CD4-positive, alpha-beta memory T cell (primary cell): ENCODE measurements at regions not wholly inside any gene's neighbourhood (a gene's known extent, or its start where the extent isn't known, plus 50 kb on each side); places are given as distances from the start of the nearest gene placed in this dataset.
"Not testable (repeated sequence)": the region's sequence is repeated elsewhere in the genome, so short reads cannot be mapped to it uniquely, and the experiment has no call there.

Experiments used
- CTCF ChIA-PET: fragments of 350-600 bp; sonication (Branson Sonifier 250); formaldehyde crosslinking; loops from one replicate; lab custom pipeline; 2021; ENCODE audit warnings: inconsistent platforms; ENCODE audit not compliant: partially characterized antibody; lab: Charles Lee
- POLR2A ChIA-PET: fragments of 350-600 bp; sonication (Branson Sonifier 250); formaldehyde crosslinking; loops from one replicate; lab custom pipeline; 2021; ENCODE audit not compliant: partially characterized antibody; lab: Charles Lee
- DNase-seq, 5 donors: peaks; one replicate each; pipeline versions ENCODE4 v3.0.0 to v3.0.0-alpha.2; 2020 to 2022; ENCODE audit warnings: mixed read lengths in 1 of 5
- H3K27ac ChIP-seq: one replicate; pipeline ENCODE4 v1.7.0; 2013; ENCODE audit warnings: low read depth, low read length
- H3K27me3 ChIP-seq: 2 replicates; pipeline ENCODE4 v1.7.0; 2013; ENCODE audit warnings: mild to moderate bottlenecking, low read length, moderate library complexity; ENCODE audit not compliant: insufficient read depth
- H3K36me3 ChIP-seq: 2 replicates; pipeline ENCODE4 v1.7.0; 2013; ENCODE audit warnings: mild to moderate bottlenecking, low read length, moderate library complexity; ENCODE audit not compliant: insufficient read depth
- H3K4me1 ChIP-seq: 2 replicates; pipeline ENCODE4 v1.7.0; 2013; ENCODE audit warnings: mild to moderate bottlenecking, low read length, moderate library complexity; ENCODE audit not compliant: insufficient read depth
- H3K4me3 ChIP-seq, 2 donors: one replicate each; pipeline ENCODE4 v1.7.0; 2013; ENCODE audit warnings: low read length in 2 of 2, mild to moderate bottlenecking in 1 of 2
- H3K9me3 ChIP-seq, 2 donors: one replicate each; pipeline ENCODE4 v1.7.0; 2013; ENCODE audit warnings: low read length in 2 of 2, control low read depth in 1 of 2; ENCODE audit not compliant: control insufficient read depth in 1 of 2
- H3K27ac Mint-ChIP-seq, 7 donors: one replicate each; pipeline ENCODE4 v1.8.0; 2020 to 2021; ENCODE audit warnings: mixed read lengths in 7 of 7, mild to moderate bottlenecking in 6 of 7, inconsistent platforms in 3 of 7, moderate library complexity in 3 of 7
- H3K27me3 Mint-ChIP-seq, 2 donors: one replicate each; pipeline ENCODE4 v1.8.0; 2020 to 2021; ENCODE audit warnings: mixed read lengths in 2 of 2
- H3K36me3 Mint-ChIP-seq, 2 donors: one replicate each; pipeline ENCODE4 v1.8.0; 2020 to 2021; ENCODE audit warnings: mixed read lengths in 2 of 2, inconsistent platforms in 1 of 2, mild to moderate bottlenecking in 1 of 2
- H3K4me1 Mint-ChIP-seq, 4 donors: one replicate each; pipeline ENCODE4 v1.8.0; 2020 to 2021; ENCODE audit warnings: mixed read lengths in 4 of 4, mild to moderate bottlenecking in 1 of 4
- H3K4me3 Mint-ChIP-seq, 8 donors: one replicate each; pipeline ENCODE4 v1.8.0; 2020 to 2021; ENCODE audit warnings: mixed read lengths in 8 of 8, mild to moderate bottlenecking in 7 of 8, moderate library complexity in 6 of 8, inconsistent platforms in 3 of 8
- H3K9me3 Mint-ChIP-seq, 8 donors: one replicate each; pipeline ENCODE4 v1.8.0; 2020 to 2021; ENCODE audit warnings: mixed read lengths in 8 of 8, mild to moderate bottlenecking in 5 of 8, inconsistent platforms in 3 of 8, moderate library complexity in 1 of 8
- intact Hi-C: fragments of 100-400 bp; cut with micrococcal nuclease; formaldehyde crosslinking; loops from one replicate; pipeline ENCODE4 v1.15.1; 2023

- H3K36me3 ChIP-seq = no peaks in the 10 kb centered on the region
- Mint-ChIP-seq H3K27ac (no peak overlapping the region), H3K4me1 (no peaks in the 10 kb centered on the region), H3K36me3 (no peaks in the 10 kb centered on the region), H3K9me3 (peaks cover 0 to 7% (median 0%) of the 10 kb centered on the region in 8 donors), H3K27me3 (no peaks in the 10 kb centered on the region), H3K4me3 (no peak overlapping the region)
- H3K27ac ChIP-seq = no peak overlapping the region
- H3K27me3 ChIP-seq = no peaks in the 10 kb centered on the region
- intact Hi-C loops = no loop called here
- ChIA-PET POLR2A (no interaction called here), CTCF (no interaction called here)
- H3K4me1 ChIP-seq = no peaks in the 10 kb centered on the region
- no peak for DNase-seq
- no peak overlapping the region for H3K4me3 ChIP-seq
- no peaks in the 10 kb centered on the region for H3K9me3 ChIP-seq
Measured at GRCh38 chr6:153301602-153302001, 170.5 kb upstream of the RGS17 start.

- CTCF ChIA-PET, H3K9me3 ChIP-seq, H3K4me1 ChIP-seq, DNase-seq, H3K9me3 Mint-ChIP-seq, H3K27ac ChIP-seq, H3K27me3 ChIP-seq, H3K36me3 ChIP-seq, H3K36me3 Mint-ChIP-seq, POLR2A ChIA-PET, H3K4me3 ChIP-seq, H3K4me1 Mint-ChIP-seq, H3K27me3 Mint-ChIP-seq, H3K4me3 Mint-ChIP-seq, intact Hi-C loops, H3K27ac Mint-ChIP-seq: not testable (repeated sequence)
Measured at GRCh38 chr6:153282456-153282855, 151.4 kb upstream of the RGS17 start.

GRCh38 chr6:153275997-153276396 lies 144.9 kb upstream of the RGS17 start:
- H3K27ac Mint-ChIP-seq = no peak overlapping the region
- H3K36me3 Mint-ChIP-seq = no peaks in the 10 kb centered on the region
- intact Hi-C loops = no loop called here
- H3K9me3 Mint-ChIP-seq = peaks cover 0 to 4% (median 2%) of the 10 kb centered on the region in 8 donors
- H3K4me3 Mint-ChIP-seq = no peak overlapping the region
- DNase-seq = no peak
- ChIA-PET POLR2A (no interaction called here), CTCF (no interaction called here)
- Histone ChIP-seq H3K36me3 (no peaks in the 10 kb centered on the region), H3K4me3 (no peak overlapping the region), H3K27ac (no peak overlapping the region), H3K27me3 (no peaks in the 10 kb centered on the region), H3K4me1 (no peaks in the 10 kb centered on the region), H3K9me3 (no peaks in the 10 kb centered on the region)
- H3K27me3 Mint-ChIP-seq = no peaks in the 10 kb centered on the region
- no peaks in the 10 kb centered on the region for H3K4me1 Mint-ChIP-seq

GRCh38 chr6:153272201-153272980 lies 141.3 kb upstream of the RGS17 start:
- peaks cover 0 to 4% (median 2%) of the 10 kb centered on the region in 8 donors for H3K9me3 Mint-ChIP-seq
- H3K4me1 ChIP-seq = no peaks in the 10 kb centered on the region
- CTCF ChIA-PET = no interaction called here
- no peak for DNase-seq
- no peak overlapping the region for H3K27ac Mint-ChIP-seq
- intact Hi-C loops = no loop called here
- no peaks in the 10 kb centered on the region for H3K9me3 ChIP-seq
- no peak overlapping the region for H3K27ac ChIP-seq
- no peak overlapping the region for H3K4me3 ChIP-seq
- H3K36me3 ChIP-seq = no peaks in the 10 kb centered on the region
- H3K27me3 Mint-ChIP-seq = no peaks in the 10 kb centered on the region
- no peaks in the 10 kb centered on the region for H3K36me3 Mint-ChIP-seq
- no peaks in the 10 kb centered on the region for H3K4me1 Mint-ChIP-seq
- no peaks in the 10 kb centered on the region for H3K27me3 ChIP-seq
- POLR2A ChIA-PET = no interaction called here
- no peak overlapping the region for H3K4me3 Mint-ChIP-seq

- ChIA-PET POLR2A (no interaction called here), CTCF (no interaction called here)
- Histone ChIP-seq H3K4me1 (no peaks in the 10 kb centered on the region), H3K36me3 (no peaks in the 10 kb centered on the region), H3K4me3 (no peak overlapping the region), H3K27ac (no peak overlapping the region), H3K27me3 (no peaks in the 10 kb centered on the region), H3K9me3 (no peaks in the 10 kb centered on the region)
- H3K27me3 Mint-ChIP-seq = no peaks in the 10 kb centered on the region
- intact Hi-C loops = no loop called here
- no peaks in the 10 kb centered on the region for H3K36me3 Mint-ChIP-seq
- DNase-seq = no peak
- H3K4me1 Mint-ChIP-seq = no peaks in the 10 kb centered on the region
- no peak overlapping the region for H3K27ac Mint-ChIP-seq
- H3K9me3 Mint-ChIP-seq = peaks cover 0 to 8% (median 0%) of the 10 kb centered on the region in 8 donors
- H3K4me3 Mint-ChIP-seq = no peak overlapping the region
Measured at GRCh38 chr6:153263489-153263888, 132.4 kb upstream of the RGS17 start.

GRCh38 chr6:153251326-153251725 lies 120.2 kb upstream of the RGS17 start:
- Histone ChIP-seq H3K27me3 (no peaks in the 10 kb centered on the region), H3K36me3 (no peaks in the 10 kb centered on the region), H3K4me1 (no peaks in the 10 kb centered on the region), H3K9me3 (no peaks in the 10 kb centered on the region), H3K4me3 (no peak overlapping the region), H3K27ac (no peak overlapping the region)
- ChIA-PET CTCF (no interaction called here), POLR2A (no interaction called here)
- no peaks in the 10 kb centered on the region for H3K36me3 Mint-ChIP-seq
- peaks cover 0 to 4% (median 0%) of the 10 kb centered on the region in 8 donors for H3K9me3 Mint-ChIP-seq
- intact Hi-C loops = no loop called here
- no peak overlapping the region for H3K4me3 Mint-ChIP-seq
- no peaks in the 10 kb centered on the region for H3K27me3 Mint-ChIP-seq
- H3K4me1 Mint-ChIP-seq = no peaks in the 10 kb centered on the region
- no peak for DNase-seq
- no peak overlapping the region for H3K27ac Mint-ChIP-seq

GRCh38 chr6:153237670-153238069 lies 106.6 kb upstream of the RGS17 start:
- ChIA-PET POLR2A (no interaction called here), CTCF (no interaction called here)
- H3K9me3 Mint-ChIP-seq = peaks cover 0 to 5% (median under 1%) of the 10 kb centered on the region in 8 donors
- Histone ChIP-seq H3K27me3 (no peaks in the 10 kb centered on the region), H3K4me1 (no peaks in the 10 kb centered on the region), H3K4me3 (no peak overlapping the region), H3K27ac (no peak overlapping the region), H3K9me3 (no peaks in the 10 kb centered on the region), H3K36me3 (no peaks in the 10 kb centered on the region)
- no peaks in the 10 kb centered on the region for H3K36me3 Mint-ChIP-seq
- intact Hi-C loops = no loop called here
- H3K4me1 Mint-ChIP-seq = no peaks in the 10 kb centered on the region
- no peak for DNase-seq
- H3K27me3 Mint-ChIP-seq = no peaks in the 10 kb centered on the region
- no peak overlapping the region for H3K27ac Mint-ChIP-seq
- no peak overlapping the region for H3K4me3 Mint-ChIP-seq
